HG02885 (cell line): ENCODE measurements at regions not wholly inside any gene's neighbourhood (a gene's known extent, or its start where the extent isn't known, plus 50 kb on each side); places are given as distances from the start of the nearest gene placed in this dataset.
A peak's percentile ranks its signal among the peaks of the same experiment; 100 is the strongest.

Experiments
- ATAC-seq: cut with Tn5 transposase; IDR thresholded peaks from one replicate; pipeline ENCODE4 v1.9.1; 2021; ENCODE audit warnings: mild to moderate bottlenecking; ENCODE audit not compliant: unreplicated experiment, poor library complexity

GRCh38 chr6:145336119-145336518, 399.2 kb downstream of the EPM2A start:
- no peak for ATAC-seq

GRCh38 chr6:145339089-145339488, 396.2 kb downstream of the EPM2A start:
- no peak for ATAC-seq

GRCh38 chr6:145340256-145340655, 395.1 kb downstream of the EPM2A start:
- no peak for ATAC-seq

- no peak for ATAC-seq
These were observed 390.2 kb downstream of the EPM2A start for GRCh38 chr6:145345094-145345493.

- ATAC-seq: no peak
These were observed 388.1 kb downstream of the EPM2A start for GRCh38 chr6:145347216-145347615.

GRCh38 chr6:145349950-145350510, 385.3 kb downstream of the EPM2A start:
- peak; percentile 79 for ATAC-seq

- ATAC-seq: peak; percentile 20
These were observed 384.4 kb downstream of the EPM2A start for GRCh38 chr6:145350928-145351327.

GRCh38 chr6:145352382-145353080, 382.8 kb downstream of the EPM2A start:
- no peak for ATAC-seq

- ATAC-seq: no peak
These were observed 374.5 kb downstream of the EPM2A start for GRCh38 chr6:145360865-145361264.

- ATAC-seq: peak; percentile 76
These were observed 368.2 kb downstream of the EPM2A start for GRCh38 chr6:145367149-145367548.

- no peak for ATAC-seq
These were observed 367.2 kb downstream of the EPM2A start for GRCh38 chr6:145368075-145368474.

GRCh38 chr6:145370559-145370958, 364.8 kb downstream of the EPM2A start:
- ATAC-seq: no peak

GRCh38 chr6:145372671-145373151, 362.6 kb downstream of the EPM2A start:
- peak; percentile 96 for ATAC-seq

- no peak for ATAC-seq
These were observed 361.5 kb downstream of the EPM2A start for GRCh38 chr6:145373826-145374225.

GRCh38 chr6:145374570-145374969, 360.8 kb downstream of the EPM2A start:
- ATAC-seq: no peak

GRCh38 chr6:145375502-145375901, 359.8 kb downstream of the EPM2A start:
- ATAC-seq: no peak

- ATAC-seq: no peak
These were observed 355.1 kb downstream of the EPM2A start for GRCh38 chr6:145380186-145380585.

- no peak for ATAC-seq
These were observed 353.4 kb downstream of the EPM2A start for GRCh38 chr6:145381941-145382340.

- ATAC-seq: no peak
These were observed 351.9 kb downstream of the EPM2A start for GRCh38 chr6:145383428-145383827.

GRCh38 chr6:145384503-145384902, 350.8 kb downstream of the EPM2A start:
- ATAC-seq: no peak

- ATAC-seq: no peak
These were observed 338.8 kb downstream of the EPM2A start for GRCh38 chr6:145396499-145396898.

GRCh38 chr6:145400508-145400907, 334.8 kb downstream of the EPM2A start:
- no peak for ATAC-seq
